Neural cell (in vitro differentiated cells): ENCODE measurements at regions not wholly inside any gene's neighbourhood (a gene's known extent, or its start where the extent isn't known, plus 50 kb on each side); places are given as distances from the start of the nearest gene placed in this dataset.

ENCODE experiments used
- H2AFZ ChIP-seq: fragments of 200-600, 300-800 bp; sonication (generic), shearing (Covaris generic); 2 replicates; pipeline ENCODE4 v1.6.0; 2014; ENCODE audit warnings: low read depth, mild to moderate bottlenecking, antibody characterized with exemption, low read length, moderate library complexity
- H3F3A ChIP-seq: fragments of 200-600 bp; shearing (Covaris generic); 2 replicates; pipeline ENCODE4 v1.6.1; 2016; ENCODE audit warnings: mild to moderate bottlenecking, moderate library complexity, mixed read lengths, antibody characterized with exemption, low read length; ENCODE audit not compliant: insufficient read depth, poor library complexity, severe bottlenecking
- H3K27ac ChIP-seq: fragments of 200-600, 300-800 bp; sonication (generic), shearing (Covaris generic); 2 replicates; pipeline ENCODE4 v1.5.1; 2014; ENCODE audit warnings: mild to moderate bottlenecking, low read length, moderate library complexity
- H3K27me3 ChIP-seq: fragments of 300-800, 200-600 bp; sonication (generic), shearing (Covaris generic); 2 replicates; pipeline ENCODE4 v1.6.0; 2014; ENCODE audit warnings: mild to moderate bottlenecking, low read depth, low read length, moderate library complexity; ENCODE audit not compliant: insufficient read depth
- H3K36me3 ChIP-seq: fragments of 300-800, 200-600 bp; sonication (generic), shearing (Covaris generic); 2 replicates; pipeline ENCODE4 v1.5.1; 2014; ENCODE audit warnings: mild to moderate bottlenecking, antibody characterized with exemption, low read length, moderate library complexity; ENCODE audit not compliant: insufficient read depth
- H3K4me2 ChIP-seq: fragments of 300-800, 200-600 bp; sonication (generic), shearing (Covaris generic); 2 replicates; pipeline ENCODE4 v1.6.0; 2014; ENCODE audit warnings: mild to moderate bottlenecking, low read length
- H3K4me3 ChIP-seq: fragments of 300-800, 200-600 bp; sonication (generic), shearing (Covaris generic); 2 replicates; pipeline ENCODE4 v1.5.1; 2014; ENCODE audit warnings: mild to moderate bottlenecking, low read length, moderate library complexity
- H3K79me2 ChIP-seq: fragments of 200-600 bp; shearing (Covaris generic); replicated peaks from 2 replicates; pipeline ENCODE4 v1.6.0; 2014; ENCODE audit warnings: mild to moderate bottlenecking, low read length, moderate library complexity; ENCODE audit not compliant: insufficient read depth
- H3K9ac ChIP-seq: fragments of 300-800, 200-600 bp; sonication (generic), shearing (Covaris generic); 2 replicates; pipeline ENCODE4 v1.6.1; 2016; ENCODE audit warnings: mild to moderate bottlenecking, low read length, mixed read lengths
- H3K9me2 ChIP-seq: fragments of 200-600 bp; shearing (Covaris generic); 2 replicates; pipeline ENCODE4 v1.6.1; 2016; ENCODE audit warnings: mild to moderate bottlenecking, low read length, mixed read lengths; ENCODE audit not compliant: insufficient read depth
- H3K9me3 ChIP-seq: fragments of 200-600, 300-800 bp; sonication (generic), shearing (Covaris generic); 2 replicates; pipeline ENCODE4 v1.6.1; 2016; ENCODE audit warnings: mild to moderate bottlenecking, mixed run types, low read length, moderate library complexity, mixed read lengths
- H4K20me1 ChIP-seq: fragments of 200-600 bp; shearing (Covaris generic); 2 replicates; pipeline ENCODE4 v1.6.1; 2016; ENCODE audit warnings: mild to moderate bottlenecking, mixed run types; ENCODE audit not compliant: insufficient read depth
- EP300 ChIP-seq: fragments of 450-650 bp; conservative IDR thresholded peaks from 2 replicates; pipeline ENCODE4 v1.6.1; 2014; ENCODE audit warnings: antibody characterized with exemption, mild to moderate bottlenecking, moderate library complexity; ENCODE audit not compliant: poor library complexity, severe bottlenecking
- EZH2 ChIP-seq: fragments of 200-600, 300-800 bp; shearing (Covaris generic), sonication (generic); IDR thresholded peaks from 2 replicates; pipeline ENCODE4 v1.6.1; 2014; ENCODE audit warnings: antibody characterized with exemption, low read length, borderline replicate concordance, mild to moderate bottlenecking; ENCODE audit not compliant: insufficient read depth, poor library complexity, severe bottlenecking
- MXI1 ChIP-seq: fragments of 450-650 bp; conservative IDR thresholded peaks from 2 replicates; pipeline ENCODE4 v1.6.1; 2014; ENCODE audit warnings: antibody characterized with exemption, mild to moderate bottlenecking; ENCODE audit not compliant: poor library complexity, severe bottlenecking
- POLR2AphosphoS5 ChIP-seq: IDR thresholded peaks from 2 replicates; pipeline ENCODE4 v1.6.1; 2012
- RAD21 ChIP-seq: fragments of 450-650 bp; conservative IDR thresholded peaks from 2 replicates; pipeline ENCODE4 v1.6.1; 2014; ENCODE audit warnings: antibody characterized with exemption, mild to moderate bottlenecking, moderate library complexity
- REST ChIP-seq: IDR thresholded peaks from 2 replicates; pipeline ENCODE4 v1.6.1; 2012; ENCODE audit warnings: borderline replicate concordance
- SMC3 ChIP-seq: fragments of 450-650 bp; conservative IDR thresholded peaks from 2 replicates; pipeline ENCODE4 v1.6.1; 2014; ENCODE audit warnings: antibody characterized with exemption, mild to moderate bottlenecking, moderate library complexity; ENCODE audit not compliant: poor library complexity
- TAF1 ChIP-seq: IDR thresholded peaks from 2 replicates; pipeline ENCODE4 v1.6.1; 2012; ENCODE audit warnings: low read depth
- TF ChIP-seq, protein P1 (sequence below): fragments of 450-650 bp; IDR thresholded peaks from 2 replicates; pipeline ENCODE4 v1.5.1; 2014; ENCODE audit warnings: antibody characterized with exemption, mild to moderate bottlenecking, moderate library complexity; ENCODE audit not compliant: poor library complexity, severe bottlenecking

DNA sequence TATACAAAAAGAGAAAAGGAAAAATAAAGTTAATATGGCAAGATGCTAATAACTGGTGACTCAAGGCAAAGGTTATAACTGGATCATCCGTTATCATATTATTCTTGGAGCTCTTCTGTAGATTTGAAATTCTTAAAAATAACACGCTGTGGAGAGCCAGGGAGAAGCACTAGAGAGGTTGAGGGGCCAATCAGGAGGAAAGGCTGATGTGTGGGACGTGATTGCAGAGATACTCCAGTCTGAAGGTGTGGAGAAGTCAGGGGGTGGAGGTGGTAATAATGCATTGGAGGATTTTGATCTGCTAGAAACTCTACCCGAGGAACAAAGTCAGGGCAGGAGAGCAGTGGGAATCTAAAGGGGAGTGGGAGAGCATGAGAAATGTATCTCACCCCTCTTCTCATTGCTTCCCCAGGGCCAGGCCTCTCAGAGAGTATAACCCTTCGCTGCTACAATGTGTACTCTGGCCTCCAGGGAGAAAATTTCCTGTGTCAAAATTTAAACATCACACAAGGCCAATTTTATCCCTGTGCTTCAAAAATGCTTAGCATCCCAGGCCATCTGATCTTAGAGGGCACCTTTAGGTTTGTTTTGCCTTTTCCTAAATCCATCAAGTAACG, 211.5 kb upstream of the SEMA6D start:
- no peak overlapping the region for H2AFZ ChIP-seq
- no peak overlapping the region for H3K4me3 ChIP-seq
- TF ChIP-seq MXI1 (no peak), SMC3 (no peak), EZH2 (no peak), REST (no peak), POLR2AphosphoS5 (no peak)
- no peaks in the 10 kb centered on the region for H3F3A ChIP-seq
- no peaks in the 10 kb centered on the region for H3K79me2 ChIP-seq
- H3K9me3 ChIP-seq, result no peaks in the 10 kb centered on the region
- H3K9me2 ChIP-seq, result no peaks in the 10 kb centered on the region
- H3K9ac ChIP-seq, result no peak overlapping the region
- H3K27me3 ChIP-seq, result no peaks in the 10 kb centered on the region
- H3K4me2 ChIP-seq, result no peak overlapping the region
- H3K36me3 ChIP-seq, result no peaks in the 10 kb centered on the region
- no peak overlapping the region for H3K27ac ChIP-seq
- H4K20me1 ChIP-seq, result no peaks in the 10 kb centered on the region

DNA sequence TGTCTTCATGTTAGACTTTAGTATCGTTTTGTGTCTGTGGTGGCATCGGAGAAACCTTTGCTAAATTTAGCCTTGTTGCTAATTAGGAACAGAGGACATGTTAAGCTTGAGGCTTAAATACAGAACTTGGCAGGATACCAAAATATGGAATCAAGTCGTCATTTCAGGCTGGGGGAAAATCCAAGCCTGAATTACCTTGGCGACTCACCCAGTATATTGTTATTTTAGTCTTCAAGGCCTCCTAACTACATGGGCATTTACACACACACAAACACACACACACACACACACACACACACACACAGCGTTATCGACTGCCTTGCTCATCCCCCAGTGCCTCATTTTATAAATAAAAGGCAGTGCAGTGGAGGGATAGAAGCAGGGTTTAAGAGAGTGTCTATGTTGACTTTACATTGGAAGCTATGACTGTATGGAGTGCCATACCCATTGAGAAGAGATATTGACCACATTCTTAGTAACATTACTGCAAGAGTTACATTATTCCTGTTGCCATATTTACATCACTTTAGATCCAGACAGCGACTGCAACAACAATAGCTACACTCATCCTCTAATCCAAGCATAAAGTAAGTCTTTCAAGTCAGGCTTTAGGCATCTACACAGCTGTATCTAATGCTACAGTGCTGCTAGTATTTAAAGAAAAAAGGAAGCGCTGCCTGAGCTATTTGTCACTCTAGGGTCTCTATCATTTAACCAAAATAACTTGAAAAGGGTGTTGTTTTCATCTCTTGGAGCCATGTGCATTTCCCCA, 210.8 kb upstream of the SEMA6D start:
- Histone ChIP-seq H3K4me3 (no peak overlapping the region), H3K27me3 (no peaks in the 10 kb centered on the region), H2AFZ (no peak overlapping the region), H3K79me2 (no peaks in the 10 kb centered on the region), H3K9me3 (no peaks in the 10 kb centered on the region), H3K36me3 (no peaks in the 10 kb centered on the region), H3K27ac (no peak overlapping the region), H3K4me2 (no peak overlapping the region), H3F3A (no peaks in the 10 kb centered on the region), H3K9me2 (no peaks in the 10 kb centered on the region), H4K20me1 (no peaks in the 10 kb centered on the region), H3K9ac (no peak overlapping the region)
- TF ChIP-seq MXI1 (no peak), TAF1 (no peak), REST (no peak), EZH2 (no peak), SMC3 (no peak), EP300 (no peak), POLR2AphosphoS5 (no peak), RAD21 (no peak)
- TF ChIP-seq, protein P1, sequence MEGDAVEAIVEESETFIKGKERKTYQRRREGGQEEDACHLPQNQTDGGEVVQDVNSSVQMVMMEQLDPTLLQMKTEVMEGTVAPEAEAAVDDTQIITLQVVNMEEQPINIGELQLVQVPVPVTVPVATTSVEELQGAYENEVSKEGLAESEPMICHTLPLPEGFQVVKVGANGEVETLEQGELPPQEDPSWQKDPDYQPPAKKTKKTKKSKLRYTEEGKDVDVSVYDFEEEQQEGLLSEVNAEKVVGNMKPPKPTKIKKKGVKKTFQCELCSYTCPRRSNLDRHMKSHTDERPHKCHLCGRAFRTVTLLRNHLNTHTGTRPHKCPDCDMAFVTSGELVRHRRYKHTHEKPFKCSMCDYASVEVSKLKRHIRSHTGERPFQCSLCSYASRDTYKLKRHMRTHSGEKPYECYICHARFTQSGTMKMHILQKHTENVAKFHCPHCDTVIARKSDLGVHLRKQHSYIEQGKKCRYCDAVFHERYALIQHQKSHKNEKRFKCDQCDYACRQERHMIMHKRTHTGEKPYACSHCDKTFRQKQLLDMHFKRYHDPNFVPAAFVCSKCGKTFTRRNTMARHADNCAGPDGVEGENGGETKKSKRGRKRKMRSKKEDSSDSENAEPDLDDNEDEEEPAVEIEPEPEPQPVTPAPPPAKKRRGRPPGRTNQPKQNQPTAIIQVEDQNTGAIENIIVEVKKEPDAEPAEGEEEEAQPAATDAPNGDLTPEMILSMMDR, result no peak
